H1 (cell line): ENCODE measurements at regions not wholly inside any gene's neighbourhood (a gene's known extent, or its start where the extent isn't known, plus 50 kb on each side); places are given as distances from the start of the nearest gene placed in this dataset.

ENCODE experiments used
- CTCF ChIA-PET: fragments of 300-600 bp; sonication (Branson Sonifier 250); formaldehyde crosslinking; loops from one replicate; lab custom pipeline; 2021; ENCODE audit not compliant: partially characterized antibody; lab: Charles Lee
- POLR2A ChIA-PET: fragments of 300-600 bp; sonication (Branson Sonifier 250); formaldehyde crosslinking; loops from one replicate; lab custom pipeline; 2021; ENCODE audit warnings: inconsistent platforms; ENCODE audit not compliant: partially characterized antibody; lab: Charles Lee
- DNase-seq, 2 experiments: peaks; one replicate each; pipeline versions ENCODE4 v3.0.0 to v3.0.0-alpha.2; 2010 to 2022; ENCODE audit warnings: low spot score in 2 of 2, low read depth in 1 of 2, mixed read lengths in 1 of 2
- FAIRE-seq: peaks from 2 replicates; lab custom pipeline; 2011; peaks lifted over from hg19 to GRCh38; lab: Jason Lieb, UNC
- H2AFZ ChIP-seq: 2 replicates; pipeline ENCODE4 v1.8.1; 2012; ENCODE audit warnings: low read length, inconsistent platforms
- H2AK5ac ChIP-seq: 2 replicates; pipeline ENCODE4 v1.6.1; 2013; ENCODE audit warnings: low read depth, low read length
- H2BK120ac ChIP-seq: replicated peaks from 2 replicates; pipeline ENCODE3; 2013; ENCODE audit warnings: low read depth, low read length, inconsistent platforms
- H2BK12ac ChIP-seq: 2 replicates; pipeline ENCODE4 v1.6.1; 2013; ENCODE audit warnings: low read depth, low read length
- H2BK15ac ChIP-seq: 2 replicates; pipeline ENCODE4 v1.6.1; 2013; ENCODE audit warnings: low read length
- H2BK20ac ChIP-seq: 2 replicates; pipeline ENCODE4 v1.6.1; 2013; ENCODE audit warnings: low read length
- H2BK5ac ChIP-seq: 2 replicates; pipeline ENCODE4 v1.6.1; 2013; ENCODE audit warnings: low read depth, low read length
- H3K14ac ChIP-seq: 2 replicates; pipeline ENCODE4 v1.6.1; 2013; ENCODE audit warnings: inconsistent platforms; ENCODE audit not compliant: insufficient read length
- H3K18ac ChIP-seq: 2 replicates; pipeline ENCODE4 v1.6.1; 2013; ENCODE audit warnings: low read length; ENCODE audit errors: extremely low read depth
- H3K23ac ChIP-seq: 2 replicates; pipeline ENCODE4 v1.6.1; 2013; ENCODE audit warnings: inconsistent platforms; ENCODE audit not compliant: insufficient read length
- H3K23me2 ChIP-seq: 2 replicates; pipeline ENCODE4 v1.6.1; 2013; ENCODE audit warnings: low read depth, low read length
- H3K27ac ChIP-seq: 2 replicates; pipeline ENCODE4 v1.6.1; 2011; ENCODE audit warnings: low read depth, low read length, inconsistent platforms
- H3K27me3 ChIP-seq, 4 experiments: replicated peaks in 1 of 4; 1 replicate in 1 of 4; 2 replicates in 3 of 4; pipeline versions ENCODE4 v1.6.1 to v1.8.1; 2011 to 2013; ENCODE audit warnings: low read length in 3 of 4, mild to moderate bottlenecking in 3 of 4, inconsistent platforms in 2 of 4, mixed read lengths in 2 of 4, moderate library complexity in 1 of 4; ENCODE audit not compliant: control insufficient read depth in 3 of 4, insufficient read depth in 3 of 4; ENCODE audit errors: extremely low read depth in 1 of 4
- H3K36me3 ChIP-seq, 4 experiments: 2 replicates each; pipeline versions ENCODE4 v1.6.1 to v1.8.1; 2011 to 2013; ENCODE audit warnings: mild to moderate bottlenecking in 4 of 4, low read length in 3 of 4, moderate library complexity in 2 of 4, control low read depth in 1 of 4, inconsistent platforms in 1 of 4; ENCODE audit not compliant: insufficient read depth in 4 of 4, control insufficient read depth in 2 of 4
- H3K4ac ChIP-seq: replicated peaks from 2 replicates; pipeline ENCODE3; 2013; ENCODE audit warnings: low read length, low read depth, mixed read lengths, inconsistent platforms; ENCODE audit not compliant: insufficient read length
- H3K4me1 ChIP-seq, 4 experiments: replicated peaks in 1 of 4; 1 replicate in 1 of 4; 2 replicates in 3 of 4; pipeline versions ENCODE4 v1.6.1 to v1.8.1; 2011 to 2013; ENCODE audit warnings: low read length in 3 of 4, inconsistent platforms in 2 of 4, mixed read lengths in 1 of 4; ENCODE audit not compliant: insufficient read depth in 4 of 4, control insufficient read depth in 3 of 4
- H3K4me2 ChIP-seq, 2 experiments: 2 replicates each; pipeline versions ENCODE4 v1.6.1 to v1.8.1; 2011 to 2013; ENCODE audit warnings: low read depth in 2 of 2, low read length in 2 of 2, control low read depth in 1 of 2, inconsistent platforms in 1 of 2, mild to moderate bottlenecking in 1 of 2; ENCODE audit not compliant: insufficient read depth in 1 of 2
- H3K4me3 ChIP-seq, 4 experiments: fragments of 200-600, 300-600 bp in 1 of 4; sonication (generic), shearing (Covaris generic), sonication (Bioruptor Twin) in 1 of 4; 2 replicates each; pipeline versions ENCODE4 v1.5.1 to v1.8.1; 2011 to 2016; ENCODE audit warnings: low read length in 4 of 4, low read depth in 3 of 4, control low read depth in 2 of 4, inconsistent platforms in 2 of 4, mild to moderate bottlenecking in 2 of 4, mixed read lengths in 1 of 4, moderate library complexity in 1 of 4; ENCODE audit not compliant: insufficient read depth in 2 of 4; ENCODE audit errors: extremely low read depth in 1 of 4
- H3K56ac ChIP-seq: replicated peaks from 2 replicates; pipeline ENCODE3; 2013; ENCODE audit warnings: low read depth, mild to moderate bottlenecking, mixed read lengths, low read length, inconsistent platforms; ENCODE audit not compliant: insufficient read length
- H3K79me1 ChIP-seq: 2 replicates; pipeline ENCODE4 v1.6.1; 2013; ENCODE audit warnings: low read depth, low read length, control low read depth
- H3K79me2 ChIP-seq, 2 experiments: 2 replicates each; pipeline versions ENCODE4 v1.6.1 to v1.8.1; 2012 to 2013; ENCODE audit warnings: low read length in 2 of 2, mild to moderate bottlenecking in 2 of 2, inconsistent platforms in 1 of 2; ENCODE audit not compliant: insufficient read depth in 2 of 2, control insufficient read depth in 1 of 2
- H3K9ac ChIP-seq, 4 experiments: replicated peaks in 1 of 4; 1 replicate in 1 of 4; 2 replicates in 3 of 4; pipeline versions ENCODE4 v1.6.1 to v1.8.1; 2011 to 2013; ENCODE audit warnings: low read depth in 3 of 4, low read length in 3 of 4, control low read depth in 2 of 4, mild to moderate bottlenecking in 2 of 4, moderate library complexity in 2 of 4, inconsistent platforms in 1 of 4; ENCODE audit errors: extremely low read depth in 1 of 4
- H3K9me3 ChIP-seq, 2 experiments: 2 replicates each; pipeline versions ENCODE4 v1.6.1 to v1.8.1; 2012 to 2013; ENCODE audit warnings: mild to moderate bottlenecking in 2 of 2, moderate library complexity in 2 of 2, control low read depth in 1 of 2, inconsistent platforms in 1 of 2, low read depth in 1 of 2, low read length in 1 of 2, mixed read lengths in 1 of 2; ENCODE audit not compliant: insufficient read depth in 2 of 2
- H4K20me1 ChIP-seq, 2 experiments: replicated peaks in 1 of 2; 2 replicates each; pipeline versions ENCODE3 to v1.8.1; 2011 to 2013; ENCODE audit warnings: inconsistent platforms in 2 of 2, low read length in 2 of 2, mild to moderate bottlenecking in 1 of 2; ENCODE audit not compliant: insufficient read depth in 2 of 2, control insufficient read depth in 1 of 2
- H4K5ac ChIP-seq: 2 replicates; pipeline ENCODE4 v1.6.1; 2013; ENCODE audit warnings: low read length, low read depth, mixed read lengths, inconsistent platforms; ENCODE audit not compliant: insufficient read length
- H4K8ac ChIP-seq: 2 replicates; pipeline ENCODE4 v1.8.0; 2013; ENCODE audit warnings: mild to moderate bottlenecking, moderate library complexity, low read length, inconsistent platforms; ENCODE audit not compliant: insufficient read depth; ENCODE audit errors: extremely low read depth
- H4K91ac ChIP-seq: replicated peaks from 2 replicates; pipeline ENCODE3; 2013; ENCODE audit warnings: low read length, mixed read lengths, inconsistent platforms; ENCODE audit not compliant: insufficient read length
- ATF3 ChIP-seq: IDR thresholded peaks from 2 replicates; pipeline ENCODE4 v1.6.1; 2011; ENCODE audit warnings: low read depth, mild to moderate bottlenecking, low read length; ENCODE audit not compliant: insufficient read depth
- CEBPB ChIP-seq: IDR thresholded peaks from 2 replicates; pipeline ENCODE4 v1.6.1; 2012; ENCODE audit warnings: low read depth, low read length
- CREB1 ChIP-seq: IDR thresholded peaks from 2 replicates; pipeline ENCODE4 v1.6.1; 2012; ENCODE audit warnings: inconsistent platforms
- EZH2 ChIP-seq: fragments of 200-600 bp; sonication (generic); IDR thresholded peaks from 2 replicates; pipeline ENCODE4 v1.7.1; 2012; ENCODE audit warnings: low read depth, mild to moderate bottlenecking, moderate library complexity, low read length, inconsistent platforms; ENCODE audit not compliant: severe bottlenecking
- NANOG ChIP-seq: IDR thresholded peaks from 2 replicates; pipeline ENCODE4 v1.6.1; 2011; ENCODE audit warnings: low read length, low read depth, mild to moderate bottlenecking, inconsistent platforms; ENCODE audit not compliant: insufficient read depth, poor library complexity, severe bottlenecking
- POLR2A ChIP-seq, 2 experiments: IDR thresholded peaks; 1 replicate in 1 of 2; 2 replicates in 1 of 2; pipeline ENCODE4 v1.6.1; 2011; ENCODE audit warnings: low read depth in 2 of 2, low read length in 2 of 2, mild to moderate bottlenecking in 2 of 2; ENCODE audit errors: control extremely low read depth in 1 of 2
- TCF12 ChIP-seq: IDR thresholded peaks from 2 replicates; pipeline ENCODE4 v1.6.1; 2011; ENCODE audit warnings: low read depth, mild to moderate bottlenecking, low read length
- WGBS, 2 experiments: shearing (Covaris generic) in 1 of 2; methylation state at CpG; one replicate each; pipeline versions ENCODE4 v1.1.6 to v1.1.7; 2013 to 2015; ENCODE audit warnings: low lambda C conversion rate in 2 of 2, mixed read lengths in 2 of 2, inconsistent platforms in 1 of 2, low coverage in 1 of 2, missing lambda C conversion rate in 1 of 2; ENCODE audit not compliant: insufficient replicate concordance in 2 of 2, insufficient coverage in 1 of 2, insufficient read length in 1 of 2; ENCODE audit errors: extremely low coverage in 1 of 2, missing lambda C conversion rate in 1 of 2; 5-methylcytosine and 5-hydroxymethylcytosine counted together

DNA sequence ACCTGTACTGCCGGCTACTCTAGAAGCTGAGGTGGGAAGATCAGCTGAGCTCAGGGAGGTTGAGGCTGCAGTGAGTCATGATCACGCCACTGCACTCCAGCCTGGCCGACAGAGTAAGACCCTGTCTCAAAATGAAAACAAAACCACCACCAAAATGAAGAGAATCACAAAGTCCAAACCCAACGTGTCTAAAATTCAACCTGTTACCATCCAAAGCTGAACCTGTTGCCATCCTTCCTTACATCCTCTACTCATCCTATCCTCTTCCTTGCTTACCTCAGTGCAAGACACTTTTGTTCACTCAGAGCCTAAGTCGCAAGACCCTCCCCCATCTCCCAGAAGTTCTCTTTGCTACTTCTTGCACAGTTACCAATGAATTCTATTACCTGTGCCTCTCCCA, 299.7 kb downstream of the ATP23 start:
- H4K8ac ChIP-seq: no peak overlapping the region
- DNase-seq (no peak), FAIRE-seq (no peak)
- H3K4me1 ChIP-seq: no peaks in the 10 kb centered on the region; a peak in 2 of 7 replicates
- H4K20me1 ChIP-seq: no peaks in the 10 kb centered on the region
- ChIA-PET POLR2A (no interaction called here), CTCF (no interaction called here)
- H3K23me2 ChIP-seq: no peaks in the 10 kb centered on the region
- H3K9ac ChIP-seq: no peak overlapping the region
- no peak overlapping the region for H2BK15ac ChIP-seq
- H3K4me2 ChIP-seq: no peak overlapping the region
- H4K5ac ChIP-seq: no peak overlapping the region
- H3K56ac ChIP-seq: no peak overlapping the region
- no peaks in the 10 kb centered on the region for H3K9me3 ChIP-seq
- H2BK5ac ChIP-seq: no peak overlapping the region
- no peak overlapping the region for H3K14ac ChIP-seq
- H3K4me3 ChIP-seq: no peak overlapping the region
- 0 out of 2 replicates have a peak overlapping the region, but pooled peaks have one; percentile 26 for H2AFZ ChIP-seq
- no peak overlapping the region for H3K27ac ChIP-seq
- no peak overlapping the region for H2BK20ac ChIP-seq
- TF ChIP-seq CEBPB: no peak
- TF ChIP-seq EZH2: no peak
- TF ChIP-seq ATF3: no peak
- TF ChIP-seq POLR2A (IDR thresholded peaks at IDR 0.05; ENCODE audit: control extremely low read depth in 1 of 2, low read depth in 2 of 2, low read length in 2 of 2): no peak
- no peak for TF ChIP-seq CREB1
- no peak for TF ChIP-seq NANOG
- no peak for TF ChIP-seq TCF12
- H2BK120ac ChIP-seq: no peak overlapping the region
- H3K79me1 ChIP-seq: no peaks in the 10 kb centered on the region
- no peak overlapping the region for H4K91ac ChIP-seq
- no peak overlapping the region for H3K23ac ChIP-seq
- H3K18ac ChIP-seq: no peak overlapping the region
- H3K4ac ChIP-seq: no peak overlapping the region
- no peaks in the 10 kb centered on the region for H3K27me3 ChIP-seq
- no peak overlapping the region for H2BK12ac ChIP-seq
- no peaks in the 10 kb centered on the region for H3K79me2 ChIP-seq
- H3K36me3 ChIP-seq: no peaks in the 10 kb centered on the region; a peak in 1 of 8 replicates
- H2AK5ac ChIP-seq: no peak overlapping the region
- WGBS, 2 experiments: 93% methylated on average over 5 of the region's 5 CpGs; no CpG with 5 or more reads in 1 of the 2 experiments
